IMR-90 (cell line): ENCODE measurements at regions not wholly inside any gene's neighbourhood (a gene's known extent, or its start where the extent isn't known, plus 50 kb on each side); places are given as distances from the start of the nearest gene placed in this dataset.
A peak's percentile ranks its signal among the peaks of the same experiment; 100 is the strongest.

ENCODE experiments used
- ATAC-seq: fragments of 200-7000 bp; cut with Tn5 transposase; 2 replicates; pipeline ENCODE4 v1.9.1; 2020; ENCODE audit warnings: low read depth, mild to moderate bottlenecking, moderate library complexity
- BruUV-seq: library from RNA; stranded (reverse); fragments of 400-500 nt; replicated peaks from 2 replicates; lab custom pipeline; 2021; lab: Mats Ljungman, UMichigan
- CTCF ChIA-PET: fragments of 300-600 bp; formaldehyde crosslinking; extraction: SDS; loops from one replicate; lab custom pipeline; 2021; ENCODE audit warnings: antibody characterized with exemption; lab: Yijun Ruan, JAX
- POLR2A ChIA-PET: fragments of 300-600 bp; sonication (Branson Sonifier 250); formaldehyde crosslinking; loops from one replicate; lab custom pipeline; 2022; ENCODE audit warnings: antibody characterized with exemption; ENCODE audit not compliant: unreplicated experiment; lab: Charles Lee
- DNase-seq: peaks from one replicate; pipeline ENCODE4 v3.0.0; 2013
- H2AFZ ChIP-seq: replicated peaks from 2 replicates; pipeline ENCODE3; 2013; ENCODE audit warnings: low read length, mild to moderate bottlenecking; ENCODE audit not compliant: poor library complexity
- H2AK5ac ChIP-seq: 2 replicates; pipeline ENCODE4 v1.6.1; 2013; ENCODE audit warnings: low read depth, low read length, inconsistent platforms
- H2AK9ac ChIP-seq: replicated peaks from 2 replicates; pipeline ENCODE3; 2013; ENCODE audit warnings: mild to moderate bottlenecking, low read depth, low read length, moderate library complexity; ENCODE audit not compliant: poor library complexity
- H2BK120ac ChIP-seq: 2 replicates; pipeline ENCODE4 v1.6.1; 2013; ENCODE audit warnings: low read depth, low read length, inconsistent platforms
- H2BK15ac ChIP-seq: 3 replicates; pipeline ENCODE4 v1.6.1; 2013; ENCODE audit warnings: low read depth, low read length, inconsistent platforms
- H2BK20ac ChIP-seq: 2 replicates; pipeline ENCODE4 v1.6.1; 2013; ENCODE audit warnings: low read depth, mild to moderate bottlenecking, inconsistent platforms, low read length, moderate library complexity
- H2BK5ac ChIP-seq: 2 replicates; pipeline ENCODE4 v1.6.1; 2013; ENCODE audit warnings: mild to moderate bottlenecking, low read depth, low read length, inconsistent platforms; ENCODE audit not compliant: poor library complexity, severe bottlenecking
- H3K14ac ChIP-seq: replicated peaks from 2 replicates; pipeline ENCODE4 v1.6.1; 2013; ENCODE audit warnings: low read depth, low read length, inconsistent platforms
- H3K18ac ChIP-seq: 2 replicates; pipeline ENCODE4 v1.6.1; 2013; ENCODE audit warnings: low read depth, low read length, control low read depth
- H3K23ac ChIP-seq: 2 replicates; pipeline ENCODE4 v1.6.1; 2013; ENCODE audit warnings: low read depth, low read length, inconsistent platforms
- H3K27ac ChIP-seq: 2 replicates; pipeline ENCODE4 v1.5.1; 2013; ENCODE audit warnings: mild to moderate bottlenecking, control low read depth, low read length; ENCODE audit not compliant: insufficient read depth
- H3K27me3 ChIP-seq: 2 replicates; pipeline ENCODE4 v1.6.1; 2013; ENCODE audit warnings: low read length; ENCODE audit not compliant: control insufficient read depth, insufficient read depth
- H3K36me3 ChIP-seq: 2 replicates; pipeline ENCODE4 v1.6.1; 2013; ENCODE audit warnings: low read length, mixed read lengths; ENCODE audit not compliant: control insufficient read depth, insufficient read depth
- H3K4ac ChIP-seq: 2 replicates; pipeline ENCODE4 v1.6.1; 2013; ENCODE audit warnings: low read depth, low read length, inconsistent platforms
- H3K4me1 ChIP-seq: 2 replicates; pipeline ENCODE4 v1.6.1; 2013; ENCODE audit warnings: low read length, mixed read lengths; ENCODE audit not compliant: control insufficient read depth, insufficient read depth
- H3K4me2 ChIP-seq: 2 replicates; pipeline ENCODE4 v1.6.1; 2013; ENCODE audit warnings: low read depth, mild to moderate bottlenecking, control low read depth, low read length, moderate library complexity
- H3K4me3 ChIP-seq: 2 replicates; pipeline ENCODE4 v1.5.1; 2013; ENCODE audit warnings: low read depth, mild to moderate bottlenecking, control low read depth, low read length, moderate library complexity; ENCODE audit not compliant: insufficient read depth
- H3K56ac ChIP-seq: 2 replicates; pipeline ENCODE4 v1.6.1; 2013; ENCODE audit warnings: low read length, inconsistent platforms; ENCODE audit not compliant: insufficient read depth; ENCODE audit errors: extremely low read depth
- H3K79me1 ChIP-seq, 2 experiments: 2 replicates each; pipeline ENCODE4 v1.6.1; 2013; ENCODE audit warnings: low read length in 2 of 2, inconsistent platforms in 1 of 2, low read depth in 1 of 2
- H3K9ac ChIP-seq: 2 replicates; pipeline ENCODE4 v1.6.1; 2013; ENCODE audit warnings: low read depth, low read length, control low read depth
- H3K9me1 ChIP-seq: 2 replicates; pipeline ENCODE4 v1.6.1; 2013; ENCODE audit warnings: low read length, inconsistent platforms; ENCODE audit not compliant: insufficient read depth
- H3K9me3 ChIP-seq: 2 replicates; pipeline ENCODE4 v1.6.1; 2013; ENCODE audit warnings: low read length; ENCODE audit not compliant: control insufficient read depth, insufficient read depth
- H4K20me1 ChIP-seq: 2 replicates; pipeline ENCODE4 v1.6.1; 2013; ENCODE audit warnings: low read length, inconsistent platforms; ENCODE audit not compliant: insufficient read depth
- H4K5ac ChIP-seq: 2 replicates; pipeline ENCODE4 v1.6.1; 2013; ENCODE audit warnings: mild to moderate bottlenecking, low read depth, low read length, control low read depth
- H4K8ac ChIP-seq, 2 experiments: 2 replicates each; pipeline ENCODE4 v1.6.1; 2013; ENCODE audit warnings: low read depth in 2 of 2, low read length in 2 of 2, control low read depth in 1 of 2, inconsistent platforms in 1 of 2
- H4K91ac ChIP-seq: 2 replicates; pipeline ENCODE4 v1.6.1; 2013; ENCODE audit warnings: low read depth, low read length, inconsistent platforms; ENCODE audit not compliant: insufficient read depth
- MAZ ChIP-seq: IDR thresholded peaks from 2 replicates; pipeline ENCODE4 v1.6.1; 2012; ENCODE audit warnings: low read depth, mild to moderate bottlenecking, low read length, improper control_type of control experiment, moderate library complexity, borderline replicate concordance
- MXI1 ChIP-seq: IDR thresholded peaks from 2 replicates; pipeline ENCODE4 v1.6.1; 2012; ENCODE audit warnings: low read depth, mild to moderate bottlenecking, low read length, moderate library complexity, borderline replicate concordance
- NFE2L2 ChIP-seq: fragments of 150-350 bp; IDR thresholded peaks from 2 replicates; pipeline ENCODE4 v1.6.1; 2016; ENCODE audit warnings: low read depth, mild to moderate bottlenecking, low read length
- POLR2A ChIP-seq: IDR thresholded peaks from 2 replicates; pipeline ENCODE4 v1.6.1; 2012; ENCODE audit warnings: mild to moderate bottlenecking, low read depth, low read length
- SMC3 ChIP-seq: fragments of 150-350 bp; IDR thresholded peaks from 2 replicates; pipeline ENCODE4 v1.6.1; 2016; ENCODE audit warnings: low read depth, mild to moderate bottlenecking, antibody characterized with exemption, low read length, moderate library complexity
- WGBS, 2 experiments: methylation state at CpG; one replicate each; pipeline versions ENCODE4 v1.1.5 to v1.1.7; 2013; ENCODE audit warnings: missing lambda C conversion rate in 2 of 2; ENCODE audit not compliant: insufficient read length in 1 of 2; ENCODE audit errors: extremely low coverage in 2 of 2; 5-methylcytosine and 5-hydroxymethylcytosine counted together
- dilution Hi-C: fragments of 300-500 bp; cut with HindIII; formaldehyde crosslinking; loops from one replicate; pipeline ENCODE4 v1.14.3; 2018; ENCODE audit warnings: low sequenced_read_pairs; ENCODE audit not compliant: unreplicated experiment
- in situ Hi-C: fragments of 300-500 bp; cut with MboI; formaldehyde crosslinking; loops from 3 replicates; pipeline ENCODE4 v1.14.3; 2019; ENCODE audit warnings: low sequenced_read_pairs, inconsistent platforms, mixed read lengths
- intact Hi-C: fragments of 100-400 bp; cut with micrococcal nuclease; formaldehyde crosslinking; loops from 2 replicates; pipeline ENCODE4 v1.10.0; 2022
- TF ChIP-seq, protein P1 (sequence below): conservative IDR thresholded peaks from 2 replicates; pipeline ENCODE4 v1.5.1; 2012; ENCODE audit warnings: mild to moderate bottlenecking, low read depth, low read length, improper control_type of control experiment

DNA sequence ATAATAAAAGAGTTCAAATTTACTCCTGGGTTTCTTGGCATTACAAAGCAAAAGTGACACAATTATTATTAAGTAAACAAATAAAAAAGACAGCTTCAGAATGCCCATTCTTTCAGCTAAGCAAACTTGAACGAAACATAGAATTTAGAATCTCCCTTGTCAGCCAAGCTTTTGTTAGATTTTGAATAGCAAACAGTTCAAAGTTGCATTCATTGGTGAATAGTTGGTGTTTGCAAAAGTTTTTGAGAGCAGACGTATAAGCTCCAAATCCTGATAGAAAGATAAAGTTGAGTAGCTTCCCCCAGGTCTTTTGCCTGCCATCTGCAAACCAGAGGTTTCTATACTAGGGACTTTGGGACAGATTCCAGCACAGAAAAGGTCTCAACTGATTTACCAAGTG, 434.3 kb upstream of the TNP1 start:
- H3K27ac ChIP-seq: peak overlapping the region; percentile 87; the same call in 1 of the 2 replicates
- H3K4ac ChIP-seq: peak overlapping the region; percentile 14; the same call in 1 of the 2 replicates
- peaks cover 6% of the 10 kb centered on the region for H3K9me3 ChIP-seq
- H3K18ac ChIP-seq: peak overlapping the region; percentile 92
- H4K8ac ChIP-seq: peak overlapping the region; percentile 36 to 38; a peak in 3 of 4 replicates
- H3K9me1 ChIP-seq: peaks cover 7% of the 10 kb centered on the region; the same call in 1 of the 2 replicates
- H4K91ac ChIP-seq: peak overlapping the region; percentile 5; the same call in 1 of the 2 replicates
- H4K5ac ChIP-seq: peak overlapping the region; percentile 83
- H3K4me3 ChIP-seq: no peak overlapping the region
- peak overlapping the region; percentile 49 for H2BK20ac ChIP-seq
- no peaks in the 10 kb centered on the region for H3K27me3 ChIP-seq
- no peak overlapping the region for H2AK5ac ChIP-seq
- ChIA-PET POLR2A (interaction anchor here (0.6 kb wide), 1 partner anchor 601 kb away, joined by 7 read pairs; no protein-coding TSS in a partner anchor), CTCF (interaction anchor here (1.0 kb wide), 1 partner anchor 9 kb away, joined by 7 read pairs; no protein-coding TSS in a partner anchor)
- DNase-seq (no peak), ATAC-seq (no peak)
- no peak overlapping the region for H3K23ac ChIP-seq
- in situ Hi-C loops: no loop called here
- H2AK9ac ChIP-seq: no peak overlapping the region
- H3K9ac ChIP-seq: no peak overlapping the region
- H2BK5ac ChIP-seq: no peak overlapping the region
- H3K4me1 ChIP-seq: peaks cover 17% of the 10 kb centered on the region
- no TSS peak for BruUV-seq
- no CpG with 5 or more reads among the region's 2 CpGs for WGBS, 2 experiments
- no peak overlapping the region for H3K56ac ChIP-seq
- no peaks in the 10 kb centered on the region for H4K20me1 ChIP-seq
- H2BK120ac ChIP-seq: peak overlapping the region; percentile 78
- H3K79me1 ChIP-seq: peaks cover 0 to 5% of the 10 kb centered on the region in 2 experiments; a peak in 1 of 4 replicates
- peaks cover 5% of the 10 kb centered on the region; the same call in 1 of the 2 replicates for H3K36me3 ChIP-seq
- dilution Hi-C loops: no loop called here
- no peak overlapping the region for H3K4me2 ChIP-seq
- no peak overlapping the region for H2BK15ac ChIP-seq
- H3K14ac ChIP-seq: 0 out of 2 replicates have a peak overlapping the region, but pooled peaks have one; percentile 12
- intact Hi-C loops: no loop called here
- TF ChIP-seq MAZ: no peak
- TF ChIP-seq, protein P1, sequence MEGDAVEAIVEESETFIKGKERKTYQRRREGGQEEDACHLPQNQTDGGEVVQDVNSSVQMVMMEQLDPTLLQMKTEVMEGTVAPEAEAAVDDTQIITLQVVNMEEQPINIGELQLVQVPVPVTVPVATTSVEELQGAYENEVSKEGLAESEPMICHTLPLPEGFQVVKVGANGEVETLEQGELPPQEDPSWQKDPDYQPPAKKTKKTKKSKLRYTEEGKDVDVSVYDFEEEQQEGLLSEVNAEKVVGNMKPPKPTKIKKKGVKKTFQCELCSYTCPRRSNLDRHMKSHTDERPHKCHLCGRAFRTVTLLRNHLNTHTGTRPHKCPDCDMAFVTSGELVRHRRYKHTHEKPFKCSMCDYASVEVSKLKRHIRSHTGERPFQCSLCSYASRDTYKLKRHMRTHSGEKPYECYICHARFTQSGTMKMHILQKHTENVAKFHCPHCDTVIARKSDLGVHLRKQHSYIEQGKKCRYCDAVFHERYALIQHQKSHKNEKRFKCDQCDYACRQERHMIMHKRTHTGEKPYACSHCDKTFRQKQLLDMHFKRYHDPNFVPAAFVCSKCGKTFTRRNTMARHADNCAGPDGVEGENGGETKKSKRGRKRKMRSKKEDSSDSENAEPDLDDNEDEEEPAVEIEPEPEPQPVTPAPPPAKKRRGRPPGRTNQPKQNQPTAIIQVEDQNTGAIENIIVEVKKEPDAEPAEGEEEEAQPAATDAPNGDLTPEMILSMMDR: no peak
- TF ChIP-seq MXI1: no peak
- TF ChIP-seq SMC3: no peak
- TF ChIP-seq POLR2A: no peak
- no peak for TF ChIP-seq NFE2L2
- H2AFZ ChIP-seq: no peak overlapping the region
